Aorta (tissue), 5 donors: ENCODE measurements at regions not wholly inside any gene's neighbourhood (a gene's known extent, or its start where the extent isn't known, plus 50 kb on each side); places are given as distances from the start of the nearest gene placed in this dataset.

Experiments
- ATAC-seq: fragments of 200-7000 bp; cut with Tn5 transposase; one replicate; pipeline ENCODE4 v1.9.1; 2022; ENCODE audit warnings: moderate library complexity; ENCODE audit not compliant: low FRiP score
- DNase-seq, 2 donors: peaks; one replicate each; pipeline ENCODE4 v3.0.0-alpha.2; 2020
- H3K27ac ChIP-seq, 2 donors: one replicate each; pipeline ENCODE4 v1.5.1; 2013; ENCODE audit warnings: low read length in 2 of 2, mild to moderate bottlenecking in 2 of 2, moderate library complexity in 2 of 2, control low read depth in 1 of 2, inconsistent platforms in 1 of 2, low read depth in 1 of 2
- H3K27me3 ChIP-seq, 2 donors: one replicate each; pipeline ENCODE4 v1.6.1; 2013; ENCODE audit warnings: control low read depth in 1 of 2, low read length in 1 of 2, mild to moderate bottlenecking in 1 of 2, moderate library complexity in 1 of 2; ENCODE audit not compliant: insufficient read depth in 2 of 2, control insufficient read depth in 1 of 2
- H3K36me3 ChIP-seq, 2 donors: one replicate each; pipeline ENCODE4 v1.6.1; 2013; ENCODE audit warnings: control low read depth in 1 of 2, low read length in 1 of 2, mild to moderate bottlenecking in 1 of 2; ENCODE audit not compliant: insufficient read depth in 2 of 2, control insufficient read depth in 1 of 2
- H3K4me1 ChIP-seq, 2 donors: one replicate each; pipeline ENCODE4 v1.6.1; 2013; ENCODE audit warnings: low read length in 2 of 2, control low read depth in 1 of 2, mild to moderate bottlenecking in 1 of 2, moderate library complexity in 1 of 2; ENCODE audit not compliant: insufficient read depth in 2 of 2, control insufficient read depth in 1 of 2
- H3K4me3 ChIP-seq, 2 donors: one replicate each; pipeline ENCODE4 v1.5.1; 2013; ENCODE audit warnings: low read length in 2 of 2, control low read depth in 1 of 2, mild to moderate bottlenecking in 1 of 2
- H3K9me3 ChIP-seq: one replicate; pipeline ENCODE4 v1.6.1; 2013; ENCODE audit warnings: mild to moderate bottlenecking, low read length; ENCODE audit not compliant: control insufficient read depth
- WGBS, 2 donors: extraction: QIAGEN DNeasy Blood & Tissue Kit; methylation state at CpG; one replicate each; pipeline ENCODE4 v1.1.7; 2013; 5-methylcytosine and 5-hydroxymethylcytosine counted together
- intact Hi-C, 2 donors: fragments of 100-400 bp; cut with DNase I; formaldehyde crosslinking; loops; one replicate each; pipeline versions ENCODE4 v1.14.2 to v1.15.0; 2022
- donor health status: healthy with polysubstance abuse.
- donor health status: Bipolar disorder and iron deficiency.
- donor health status: DM: no; HTN: no; CAD: no.
- donor health status: DM: no; HTN: no; CAD: no.
- donor health status: DM: yes; HTN: yes; CAD: no.

- DNase-seq (no peak), ATAC-seq (no peak)
- intact Hi-C loops = no loop called here
- Histone ChIP-seq H3K36me3 (no peaks in the 10 kb centered on the region), H3K27ac (no peak overlapping the region), H3K27me3 (no peaks in the 10 kb centered on the region), H3K4me1 (no peaks in the 10 kb centered on the region), H3K9me3 (no peaks in the 10 kb centered on the region), H3K4me3 (no peak overlapping the region)
- 79 to 87% methylated on average over 5 of the region's 5 CpGs for WGBS, 2 donors
Observed at GRCh38 chr4:188915175-188915574, 775.9 kb downstream of the TRIML1 start.

DNA sequence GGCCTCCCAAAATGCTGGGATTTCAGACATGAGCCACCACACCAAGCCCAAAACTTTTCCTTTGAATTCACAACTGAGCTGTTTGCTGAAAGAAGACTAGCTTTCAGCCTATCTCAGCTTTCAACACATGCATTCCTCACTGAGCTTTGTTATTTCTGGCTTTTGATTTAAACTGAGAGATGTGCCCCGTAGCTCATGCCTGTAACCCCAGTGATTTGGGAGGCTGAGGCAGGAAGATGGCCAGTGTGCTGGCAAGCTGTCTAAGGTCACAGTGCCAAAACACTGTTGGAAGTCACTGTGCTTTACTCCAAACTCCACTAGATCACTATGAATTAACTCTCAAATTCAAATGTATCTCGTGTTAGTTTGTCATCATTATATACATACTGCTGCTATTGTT is 779.5 kb downstream of the TRIML1 start:
- intact Hi-C loops = no loop called here
- Histone ChIP-seq H3K27ac (no peak overlapping the region), H3K36me3 (no peaks in the 10 kb centered on the region), H3K4me3 (no peak overlapping the region), H3K27me3 (no peaks in the 10 kb centered on the region), H3K9me3 (peaks cover 1% of the 10 kb centered on the region), H3K4me1 (no peaks in the 10 kb centered on the region)
- ATAC-seq (no peak), DNase-seq (no peak)
- 21 to 35% methylated on average over 2 of the region's 2 CpGs for WGBS, 2 donors

DNA sequence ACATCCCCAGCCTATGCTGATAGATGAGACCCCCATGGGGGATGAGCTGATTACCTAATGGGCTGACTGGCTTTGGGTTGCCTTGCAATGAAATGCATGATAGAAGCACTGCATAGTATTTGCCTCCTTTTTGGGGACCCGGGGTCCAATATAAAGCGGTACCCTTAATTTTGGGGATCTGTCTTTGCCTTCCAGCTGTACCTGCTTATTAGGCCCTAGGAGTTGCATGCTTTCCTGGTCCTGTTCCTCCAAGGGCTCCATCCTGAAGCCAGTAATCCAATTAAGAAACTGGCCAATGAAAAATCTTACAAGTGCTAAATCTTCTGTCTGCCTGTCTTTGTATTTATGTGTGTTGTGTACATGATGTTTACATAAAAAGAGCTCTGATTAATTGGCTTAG is 791.6 kb downstream of the TRIML1 start:
- no peak overlapping the region for H3K27ac ChIP-seq
- H3K9me3 ChIP-seq = no peaks in the 10 kb centered on the region
- WGBS, 2 donors = 88 to 90% methylated on average over 2 of the region's 2 CpGs
- H3K27me3 ChIP-seq = no peaks in the 10 kb centered on the region
- H3K36me3 ChIP-seq = no peaks in the 10 kb centered on the region
- DNase-seq (no peak), ATAC-seq (no peak)
- H3K4me3 ChIP-seq = no peak overlapping the region
- no peaks in the 10 kb centered on the region for H3K4me1 ChIP-seq
- intact Hi-C loops = no loop called here

GRCh38 chr4:188934320-188934962 is 795.2 kb downstream of the TRIML1 start:
- no peak for ATAC-seq
- 79 to 82% methylated on average over 5 of the region's 5 CpGs for WGBS, 2 donors
- Histone ChIP-seq H3K4me1 (no peaks in the 10 kb centered on the region), H3K9me3 (no peaks in the 10 kb centered on the region), H3K27ac (no peak overlapping the region), H3K36me3 (no peaks in the 10 kb centered on the region), H3K4me3 (no peak overlapping the region), H3K27me3 (no peaks in the 10 kb centered on the region)
- no peak for DNase-seq
- intact Hi-C loops = no loop called here

GRCh38 chr4:188941524-188942119 is 802.4 kb downstream of the TRIML1 start:
- H3K27ac ChIP-seq = no peak overlapping the region
- H3K4me1 ChIP-seq = no peaks in the 10 kb centered on the region
- peaks cover 1% of the 10 kb centered on the region for H3K9me3 ChIP-seq
- no peak for ATAC-seq
- no peaks in the 10 kb centered on the region for H3K27me3 ChIP-seq
- no peaks in the 10 kb centered on the region for H3K36me3 ChIP-seq
- intact Hi-C loops = no loop called here
- no peak for DNase-seq
- WGBS, 2 donors = 36 to 40% methylated on average over 3 of the region's 3 CpGs
- H3K4me3 ChIP-seq = no peak overlapping the region

DNA sequence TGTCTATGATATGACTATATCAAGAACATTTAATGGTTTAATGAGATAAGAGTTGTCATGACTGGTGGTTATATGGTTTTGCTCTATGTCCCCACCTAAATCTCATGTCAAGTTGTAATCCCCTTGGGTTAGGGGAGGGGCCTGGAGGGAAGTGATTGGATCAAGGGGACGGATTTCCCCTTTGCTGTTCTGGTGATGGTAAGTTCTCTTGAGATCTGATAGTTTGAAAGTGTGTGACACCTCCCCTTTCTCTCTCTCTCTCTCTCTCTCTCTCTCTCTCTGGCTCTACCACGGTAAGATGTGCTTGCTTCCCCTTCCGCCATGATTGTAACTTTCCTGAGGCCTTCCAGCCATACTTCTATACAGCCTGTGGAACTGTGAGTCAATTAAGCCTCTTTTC is 803.4 kb downstream of the TRIML1 start:
- Histone ChIP-seq H3K4me3 (no peak overlapping the region), H3K27me3 (no peaks in the 10 kb centered on the region), H3K4me1 (no peaks in the 10 kb centered on the region), H3K9me3 (peaks cover 1% of the 10 kb centered on the region), H3K27ac (no peak overlapping the region), H3K36me3 (no peaks in the 10 kb centered on the region)
- DNase-seq (no peak), ATAC-seq (no peak)
- intact Hi-C loops = no loop called here
- WGBS, 2 donors = 92 to 95% methylated on average over 3 of the region's 3 CpGs

- 28 to 35% methylated on average over 4 of the region's 4 CpGs for WGBS, 2 donors
- Histone ChIP-seq H3K9me3 (peaks cover 1% of the 10 kb centered on the region), H3K27me3 (no peaks in the 10 kb centered on the region), H3K4me3 (no peak overlapping the region), H3K27ac (no peak overlapping the region), H3K36me3 (no peaks in the 10 kb centered on the region), H3K4me1 (no peaks in the 10 kb centered on the region)
- ATAC-seq (no peak), DNase-seq (no peak)
- intact Hi-C loops = no loop called here
Observed at GRCh38 chr4:188949596-188949995, 810.4 kb downstream of the TRIML1 start.

DNA sequence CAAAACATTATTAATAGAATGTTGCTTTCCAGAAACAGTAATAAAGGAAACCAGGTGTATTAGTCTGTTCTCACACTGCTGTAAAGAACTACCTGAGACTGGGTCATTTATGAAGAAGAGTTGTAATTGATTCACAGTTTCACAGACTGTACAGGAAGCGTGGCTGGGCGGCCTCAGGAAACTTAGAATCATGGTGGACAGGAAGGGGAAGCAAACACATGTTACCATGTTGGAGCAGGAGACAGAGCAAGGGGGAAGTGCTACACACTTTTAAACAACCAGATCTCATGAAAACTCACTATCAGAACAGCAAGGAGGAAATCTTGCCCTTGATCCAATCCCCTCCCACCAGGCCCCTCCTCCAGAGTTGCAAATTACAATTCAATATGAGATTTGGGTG is 815.8 kb downstream of the TRIML1 start:
- DNase-seq (no peak), ATAC-seq (no peak)
- WGBS, 2 donors = 85 to 89% methylated on average over 2 of the region's 2 CpGs

DNA sequence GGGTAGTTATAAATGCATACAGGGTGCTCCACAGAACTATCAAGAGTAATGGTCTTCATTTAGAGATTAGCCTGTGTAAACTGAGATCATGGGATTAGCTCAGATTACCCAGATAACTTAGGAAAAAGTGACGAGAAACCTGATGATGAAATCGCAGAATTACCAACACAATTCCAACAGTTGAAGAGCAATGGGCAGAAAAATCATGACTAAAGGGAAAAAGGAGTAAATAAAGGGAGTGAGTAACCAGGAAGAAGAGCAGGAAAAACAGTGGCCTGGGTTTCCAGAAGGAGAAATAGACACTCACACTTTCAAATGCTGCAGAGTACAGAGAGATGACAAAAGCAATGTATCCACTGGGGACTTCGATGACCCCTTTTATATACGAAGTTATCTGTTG is 817.3 kb downstream of the TRIML1 start:
- intact Hi-C loops = no loop called here
- Histone ChIP-seq H3K4me1 (no peaks in the 10 kb centered on the region), H3K36me3 (no peaks in the 10 kb centered on the region), H3K27ac (no peak overlapping the region), H3K27me3 (no peaks in the 10 kb centered on the region), H3K9me3 (no peaks in the 10 kb centered on the region), H3K4me3 (no peak overlapping the region)
- WGBS, 2 donors = 85 to 89% methylated on average over 4 of the region's 4 CpGs
- ATAC-seq (no peak), DNase-seq (no peak)

More for the DNA sequence above, 815.8 kb downstream of the TRIML1 start:
- Histone ChIP-seq H3K27ac (no peak overlapping the region), H3K36me3 (no peaks in the 10 kb centered on the region), H3K4me1 (no peaks in the 10 kb centered on the region), H3K4me3 (no peak overlapping the region), H3K27me3 (no peaks in the 10 kb centered on the region), H3K9me3 (no peaks in the 10 kb centered on the region)
- intact Hi-C loops = no loop called here
